T-helper 1 cell treated with Interleukin-12 subunit alpha and Interleukin-12 subunit beta and Interleukin-4 antibody, amounts not matched to agents 30 μg/mL and 1 μg/mL, for 36 hours (primary cell): ENCODE measurements at regions not wholly inside any gene's neighbourhood (a gene's known extent, or its start where the extent isn't known, plus 50 kb on each side); places are given as distances from the start of the nearest gene placed in this dataset.

ENCODE experiments used
- H3K27ac Mint-ChIP-seq: one replicate; pipeline ENCODE4 v1.8.0; 2021; ENCODE audit warnings: mild to moderate bottlenecking, mixed read lengths
- H3K27me3 Mint-ChIP-seq: one replicate; pipeline ENCODE4 v1.8.0; 2021; ENCODE audit warnings: low read depth, mixed read lengths
- H3K36me3 Mint-ChIP-seq: one replicate; pipeline ENCODE4 v1.8.0; 2021; ENCODE audit warnings: low read depth, mixed read lengths
- H3K4me1 Mint-ChIP-seq: one replicate; pipeline ENCODE4 v1.8.0; 2021; ENCODE audit warnings: low read depth, mixed read lengths
- H3K4me3 Mint-ChIP-seq: one replicate; pipeline ENCODE4 v1.8.0; 2021; ENCODE audit warnings: mild to moderate bottlenecking, moderate library complexity, mixed read lengths
- H3K9me3 Mint-ChIP-seq: one replicate; pipeline ENCODE4 v1.8.0; 2021; ENCODE audit warnings: mixed read lengths

DNA sequence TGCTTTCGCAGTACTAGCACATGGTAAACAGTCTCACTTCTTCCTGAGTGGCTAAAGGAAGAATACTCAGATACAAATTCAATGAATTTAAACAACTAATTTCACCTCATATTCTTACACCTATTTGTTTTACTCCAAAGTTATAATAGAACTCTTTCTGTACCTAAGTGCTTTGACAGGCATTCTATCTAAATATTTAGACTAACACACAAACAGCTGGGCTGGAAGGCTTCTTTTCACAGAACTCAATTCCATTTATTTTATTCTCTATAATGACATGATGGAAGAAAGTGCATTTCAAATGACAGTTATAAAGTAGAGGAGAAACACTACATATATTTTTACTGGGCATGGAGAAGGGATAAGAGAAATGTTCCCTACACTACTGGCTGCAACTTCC, 384.9 kb upstream of the SPTLC3 start:
- Mint-ChIP-seq H3K9me3 (peaks cover 13% of the 10 kb centered on the region), H3K27me3 (no peaks in the 10 kb centered on the region), H3K36me3 (no peaks in the 10 kb centered on the region), H3K4me1 (no peaks in the 10 kb centered on the region), H3K27ac (no peak overlapping the region), H3K4me3 (no peak overlapping the region)

DNA sequence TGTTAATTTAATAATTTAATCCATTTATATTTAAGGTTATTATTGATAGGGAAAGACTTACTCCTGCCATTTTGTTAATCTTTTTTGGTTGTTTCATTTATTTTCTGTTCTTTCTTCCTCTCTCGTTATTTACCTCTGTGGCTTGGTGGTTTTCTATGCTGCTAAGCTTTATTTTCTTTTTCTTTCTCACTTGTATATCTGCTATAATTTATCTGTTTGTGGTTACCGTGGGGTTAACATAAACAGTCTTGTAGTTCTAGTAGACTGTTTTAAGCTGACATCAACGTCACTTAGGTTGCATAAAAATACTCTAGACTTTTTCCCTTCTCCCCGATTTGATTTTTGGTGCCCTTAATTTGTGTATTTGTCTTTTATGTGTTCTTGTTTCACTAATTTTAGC, 381.3 kb upstream of the SPTLC3 start:
- Mint-ChIP-seq H3K36me3 (no peaks in the 10 kb centered on the region), H3K4me1 (no peaks in the 10 kb centered on the region), H3K27me3 (no peaks in the 10 kb centered on the region), H3K9me3 (peaks cover 12% of the 10 kb centered on the region), H3K4me3 (no peak overlapping the region), H3K27ac (no peak overlapping the region)

DNA sequence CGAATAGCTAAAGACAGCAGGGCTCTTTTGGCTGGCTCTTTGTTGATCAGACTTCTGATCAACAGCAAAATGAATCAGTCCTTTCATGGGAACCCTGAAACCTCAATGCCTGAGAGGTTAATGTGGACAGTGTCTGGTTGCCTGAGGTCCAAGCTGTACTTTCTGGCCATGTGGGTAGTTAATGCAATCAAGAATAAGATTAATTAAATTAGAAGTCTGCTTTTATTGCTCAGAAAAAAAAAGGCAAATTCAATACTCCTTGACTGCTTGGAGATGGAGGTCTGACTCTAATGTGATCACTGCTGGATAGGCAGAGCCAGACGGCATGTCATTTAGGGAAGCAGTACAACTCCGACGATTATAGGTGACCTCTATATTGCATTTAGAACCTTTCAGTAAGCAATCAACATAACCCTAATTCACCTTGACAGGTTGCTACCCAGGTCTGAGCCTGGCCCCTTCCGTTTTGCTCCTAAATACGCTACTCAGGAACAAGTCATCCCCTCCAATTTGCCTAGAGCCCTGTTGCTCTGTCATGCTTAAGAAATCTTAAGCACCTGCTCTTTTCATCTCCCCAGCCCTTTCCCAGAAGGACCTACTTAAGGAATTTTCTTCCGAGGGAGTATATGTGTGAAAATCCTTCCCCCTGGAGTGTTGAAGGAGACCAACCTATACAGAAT, 370.0 kb upstream of the SPTLC3 start:
- H3K4me3 Mint-ChIP-seq: no peak overlapping the region
- H3K9me3 Mint-ChIP-seq: no peaks in the 10 kb centered on the region

DNA sequence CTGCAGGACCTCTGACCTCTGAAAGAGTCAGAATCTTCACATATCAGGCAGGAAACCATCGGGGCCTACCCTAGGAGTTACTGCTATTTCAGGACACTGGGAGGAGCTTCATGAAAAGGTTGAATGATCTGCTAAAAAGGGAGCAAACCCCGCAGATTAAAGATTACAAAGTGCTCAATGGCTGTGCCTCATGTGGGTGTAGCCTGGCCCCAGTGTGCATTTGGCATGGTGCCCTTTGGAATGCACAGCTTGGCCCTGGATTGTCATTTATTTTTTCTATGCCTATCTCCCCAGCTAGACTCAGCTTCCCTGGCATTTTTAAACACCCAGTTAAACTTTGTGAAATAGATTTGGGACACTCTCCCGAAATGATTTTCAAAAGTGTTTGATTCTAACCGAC, 368.5 kb upstream of the SPTLC3 start:
- H3K9me3 Mint-ChIP-seq: peaks cover 4% of the 10 kb centered on the region

More for the DNA sequence above, 370.0 kb upstream of the SPTLC3 start:
- H3K4me1 Mint-ChIP-seq: no peaks in the 10 kb centered on the region
- no peaks in the 10 kb centered on the region for H3K27me3 Mint-ChIP-seq
- H3K36me3 Mint-ChIP-seq: no peaks in the 10 kb centered on the region
- H3K27ac Mint-ChIP-seq: no peak overlapping the region

DNA sequence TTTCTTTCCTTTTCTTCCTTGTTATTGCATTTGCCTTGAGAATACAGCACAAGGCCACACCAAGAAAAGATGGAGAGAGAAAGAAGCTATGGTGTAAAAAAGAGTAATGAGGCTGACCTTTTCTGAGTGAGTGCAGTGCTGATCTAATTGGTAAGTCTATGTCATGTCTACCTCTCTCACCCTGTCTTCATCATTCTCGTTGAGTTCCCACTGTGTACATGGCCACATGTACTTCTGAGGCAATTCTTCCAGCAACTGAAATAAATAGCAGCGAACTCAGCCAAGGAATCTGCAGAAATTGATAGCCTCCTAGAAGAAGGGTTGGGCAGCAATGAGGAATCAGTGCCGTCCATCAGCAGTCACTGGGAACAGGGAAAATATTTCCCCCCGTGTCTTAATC, 367.2 kb upstream of the SPTLC3 start:
- H3K27me3 Mint-ChIP-seq: no peaks in the 10 kb centered on the region
- no peaks in the 10 kb centered on the region for H3K36me3 Mint-ChIP-seq
- H3K9me3 Mint-ChIP-seq: peaks cover 4% of the 10 kb centered on the region
- H3K4me3 Mint-ChIP-seq: no peak overlapping the region
- H3K4me1 Mint-ChIP-seq: no peaks in the 10 kb centered on the region
- no peak overlapping the region for H3K27ac Mint-ChIP-seq

More for the DNA sequence above, 368.5 kb upstream of the SPTLC3 start:
- Mint-ChIP-seq H3K4me1 (no peaks in the 10 kb centered on the region), H3K4me3 (no peak overlapping the region), H3K27ac (no peak overlapping the region), H3K27me3 (no peaks in the 10 kb centered on the region), H3K36me3 (no peaks in the 10 kb centered on the region)

DNA sequence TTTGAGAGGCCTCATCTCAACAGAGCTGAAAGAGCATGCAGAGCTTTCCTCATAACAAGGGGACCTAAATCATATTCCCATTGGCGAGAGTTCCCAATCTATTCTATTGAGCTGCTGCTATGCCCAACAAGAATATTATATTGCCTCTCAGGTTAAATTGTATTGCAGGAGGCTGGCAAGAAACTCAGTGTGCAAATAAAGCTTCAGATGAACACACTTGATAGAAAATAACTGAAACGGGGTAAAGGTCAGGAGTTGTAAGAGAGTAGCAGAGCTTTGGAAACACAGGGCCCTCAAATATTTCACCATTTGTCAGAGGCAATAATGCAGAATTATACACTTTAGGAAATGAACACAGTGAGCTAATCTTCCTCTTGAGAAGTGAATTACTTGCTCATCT, 364.3 kb upstream of the SPTLC3 start:
- Mint-ChIP-seq H3K27me3 (no peaks in the 10 kb centered on the region), H3K4me3 (no peak overlapping the region), H3K9me3 (peaks cover 4% of the 10 kb centered on the region), H3K27ac (no peak overlapping the region), H3K4me1 (no peaks in the 10 kb centered on the region), H3K36me3 (no peaks in the 10 kb centered on the region)

DNA sequence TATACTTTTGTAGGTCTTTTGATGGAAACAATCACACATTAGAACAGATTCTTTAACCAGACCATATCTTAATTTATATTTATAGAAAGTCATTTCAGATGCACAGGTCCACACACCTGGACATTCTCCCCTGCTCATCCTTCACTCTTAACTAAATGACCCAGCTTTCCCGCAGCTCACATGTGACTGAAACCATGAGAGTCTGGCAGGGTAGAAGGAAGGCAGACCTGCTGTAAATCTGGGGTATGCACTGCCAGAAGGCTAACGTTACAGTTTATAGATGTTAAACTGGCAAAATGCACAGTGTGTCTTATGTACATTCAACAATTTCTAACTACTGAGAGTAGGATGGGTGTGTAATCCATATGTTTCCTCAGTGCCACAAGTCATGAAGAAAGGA, 359.5 kb upstream of the SPTLC3 start:
- Mint-ChIP-seq H3K27ac (no peak overlapping the region), H3K4me1 (no peaks in the 10 kb centered on the region), H3K4me3 (no peak overlapping the region), H3K27me3 (no peaks in the 10 kb centered on the region), H3K36me3 (no peaks in the 10 kb centered on the region), H3K9me3 (peaks cover 4% of the 10 kb centered on the region)

DNA sequence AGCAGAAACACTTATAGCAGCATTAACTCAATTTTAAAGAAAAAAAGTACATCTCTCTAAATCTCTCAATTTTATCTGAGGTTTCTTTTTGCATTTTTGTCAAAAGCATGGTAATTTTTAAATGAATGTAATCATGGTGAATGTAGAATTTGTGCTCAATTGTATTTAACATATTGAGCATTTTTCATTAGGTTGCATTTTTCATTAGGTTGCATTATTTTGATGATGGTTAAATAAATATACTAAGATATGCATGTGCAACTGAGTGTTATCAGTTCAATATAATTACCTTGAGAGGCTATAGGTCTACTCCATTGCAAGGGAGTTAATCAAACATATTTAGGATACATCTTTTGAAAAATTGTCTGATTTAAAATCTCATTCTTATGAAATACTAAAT, 355.1 kb upstream of the SPTLC3 start:
- no peak overlapping the region for H3K4me3 Mint-ChIP-seq
- no peaks in the 10 kb centered on the region for H3K4me1 Mint-ChIP-seq
- H3K36me3 Mint-ChIP-seq: no peaks in the 10 kb centered on the region
- H3K27ac Mint-ChIP-seq: no peak overlapping the region
- peaks cover 5% of the 10 kb centered on the region for H3K9me3 Mint-ChIP-seq
- no peaks in the 10 kb centered on the region for H3K27me3 Mint-ChIP-seq

DNA sequence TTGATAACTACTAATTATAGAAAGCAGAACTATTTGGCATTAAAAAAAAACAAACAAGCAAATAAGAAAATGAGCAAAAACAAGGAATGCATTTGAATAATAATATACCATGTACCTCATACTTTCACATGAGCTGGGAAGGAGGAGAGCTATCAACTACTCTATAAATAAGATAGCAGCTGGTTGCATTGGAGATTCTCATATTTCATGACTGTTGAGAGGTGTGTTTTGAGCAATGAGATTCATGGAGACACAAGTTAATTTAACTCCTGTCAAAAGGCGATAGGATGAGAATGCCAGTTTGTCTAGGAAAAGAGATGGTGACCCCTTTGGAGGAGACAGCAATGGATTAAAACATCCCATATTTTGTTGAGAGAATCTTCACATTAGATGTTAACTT, 348.8 kb upstream of the SPTLC3 start:
- Mint-ChIP-seq H3K4me3 (no peak overlapping the region), H3K27me3 (no peaks in the 10 kb centered on the region), H3K4me1 (no peaks in the 10 kb centered on the region), H3K9me3 (peaks cover 32% of the 10 kb centered on the region), H3K27ac (no peak overlapping the region), H3K36me3 (no peaks in the 10 kb centered on the region)

DNA sequence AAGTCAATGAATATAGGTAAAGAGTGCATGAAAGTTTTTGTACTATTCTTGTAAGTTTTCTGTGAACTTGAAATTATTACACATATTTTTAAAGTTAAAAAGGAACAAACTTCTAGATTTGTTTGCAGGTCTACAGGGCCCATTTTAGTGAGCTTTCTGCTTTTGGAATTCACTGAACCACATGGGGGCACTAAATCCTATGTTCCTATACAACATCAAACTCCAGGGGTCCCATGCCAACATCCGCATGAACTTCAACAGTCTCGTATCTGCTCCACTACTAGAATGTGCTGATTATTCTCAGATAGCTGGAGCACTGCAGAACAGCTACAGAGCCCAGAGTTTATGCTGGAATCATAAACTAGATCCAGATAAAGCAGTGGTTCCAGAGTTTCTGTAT, 347.9 kb upstream of the SPTLC3 start:
- Mint-ChIP-seq H3K36me3 (no peaks in the 10 kb centered on the region), H3K4me3 (no peak overlapping the region), H3K9me3 (peaks cover 36% of the 10 kb centered on the region), H3K4me1 (no peaks in the 10 kb centered on the region), H3K27ac (no peak overlapping the region), H3K27me3 (no peaks in the 10 kb centered on the region)

DNA sequence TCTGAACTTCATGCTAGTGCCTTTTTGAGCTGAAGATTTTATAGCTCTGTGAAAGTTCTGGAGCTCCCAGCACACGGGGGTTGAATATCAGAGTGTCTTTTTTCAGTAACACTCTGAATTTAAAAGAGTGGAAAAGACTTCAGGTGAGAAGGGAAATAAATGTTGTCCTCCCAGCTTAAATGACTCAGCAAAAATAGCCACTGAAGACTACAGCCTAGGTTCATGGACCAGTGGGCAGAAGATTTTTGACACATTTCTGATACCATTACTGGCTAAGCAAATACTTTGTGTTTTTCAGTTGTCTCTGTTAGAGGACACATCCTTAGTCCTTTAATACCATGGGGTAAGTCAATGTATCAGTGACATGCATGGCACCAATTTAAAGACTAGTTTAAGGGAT, 338.5 kb upstream of the SPTLC3 start:
- Mint-ChIP-seq H3K36me3 (no peaks in the 10 kb centered on the region), H3K4me1 (no peaks in the 10 kb centered on the region), H3K27me3 (no peaks in the 10 kb centered on the region), H3K4me3 (no peak overlapping the region), H3K27ac (no peak overlapping the region), H3K9me3 (peaks cover 20% of the 10 kb centered on the region)

DNA sequence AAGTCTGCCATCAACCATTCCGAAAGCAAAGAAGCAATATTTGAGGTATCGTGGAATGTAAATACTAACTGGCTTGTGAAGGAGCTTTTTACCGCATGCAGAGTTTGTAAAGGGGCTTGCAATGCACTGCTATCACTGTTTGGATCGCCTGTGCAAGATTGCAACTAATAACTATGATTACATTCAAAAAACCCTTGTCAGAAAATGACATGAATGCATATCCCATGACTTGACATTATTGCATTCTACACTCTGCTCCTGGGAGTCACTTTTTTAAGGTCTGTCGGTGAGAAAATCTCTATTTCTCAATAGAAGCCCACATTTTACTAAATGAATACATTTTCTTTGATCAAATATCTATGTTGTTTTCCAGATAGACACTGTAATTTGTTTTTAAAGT, 335.4 kb upstream of the SPTLC3 start:
- no peaks in the 10 kb centered on the region for H3K4me1 Mint-ChIP-seq
- H3K4me3 Mint-ChIP-seq: no peak overlapping the region
- H3K27me3 Mint-ChIP-seq: no peaks in the 10 kb centered on the region
- peaks cover 23% of the 10 kb centered on the region for H3K9me3 Mint-ChIP-seq
- no peaks in the 10 kb centered on the region for H3K36me3 Mint-ChIP-seq
- H3K27ac Mint-ChIP-seq: no peak overlapping the region

DNA sequence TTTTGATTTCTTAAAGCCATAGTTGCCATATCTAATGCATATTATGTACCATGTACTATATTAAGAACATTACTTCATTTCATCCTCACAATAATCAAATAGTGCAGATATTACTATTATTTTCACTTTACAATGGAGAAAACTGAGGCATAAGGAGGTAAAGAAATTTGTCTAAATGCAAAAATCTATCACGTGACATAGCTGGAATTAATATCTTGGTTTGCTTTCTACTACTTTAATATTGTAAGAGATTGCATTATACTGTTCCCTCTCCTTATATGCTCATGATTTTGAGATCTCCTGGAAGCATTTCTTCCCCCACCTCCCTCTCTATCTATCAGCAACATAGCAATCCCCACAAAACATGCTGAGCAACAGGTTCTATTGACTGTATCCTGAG, 330.8 kb upstream of the SPTLC3 start:
- Mint-ChIP-seq H3K27me3 (no peaks in the 10 kb centered on the region), H3K36me3 (no peaks in the 10 kb centered on the region), H3K4me3 (no peak overlapping the region), H3K27ac (no peak overlapping the region), H3K9me3 (peaks cover 18% of the 10 kb centered on the region), H3K4me1 (no peaks in the 10 kb centered on the region)

DNA sequence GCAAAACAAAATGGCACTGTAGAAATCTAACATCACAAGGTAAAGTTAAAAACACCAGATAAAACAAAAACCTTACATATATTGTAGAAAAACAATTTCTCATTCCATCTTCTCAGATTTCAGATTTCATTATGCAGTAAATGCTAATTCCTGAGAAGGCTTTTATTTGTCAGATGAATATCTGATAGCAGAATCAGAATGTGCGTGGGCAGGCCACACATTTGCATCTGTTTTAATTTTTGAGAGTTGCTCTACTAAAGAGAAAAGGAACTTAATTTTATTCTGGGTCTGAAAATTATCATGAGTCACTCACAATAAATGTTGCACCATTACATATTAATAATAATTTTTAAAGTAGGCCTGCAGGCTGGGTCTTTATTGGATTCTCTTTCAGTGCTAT, 329.3 kb upstream of the SPTLC3 start:
- H3K4me3 Mint-ChIP-seq: no peak overlapping the region
- H3K36me3 Mint-ChIP-seq: no peaks in the 10 kb centered on the region
- no peak overlapping the region for H3K27ac Mint-ChIP-seq
- H3K27me3 Mint-ChIP-seq: no peaks in the 10 kb centered on the region
- peaks cover 12% of the 10 kb centered on the region for H3K9me3 Mint-ChIP-seq
- H3K4me1 Mint-ChIP-seq: no peaks in the 10 kb centered on the region

DNA sequence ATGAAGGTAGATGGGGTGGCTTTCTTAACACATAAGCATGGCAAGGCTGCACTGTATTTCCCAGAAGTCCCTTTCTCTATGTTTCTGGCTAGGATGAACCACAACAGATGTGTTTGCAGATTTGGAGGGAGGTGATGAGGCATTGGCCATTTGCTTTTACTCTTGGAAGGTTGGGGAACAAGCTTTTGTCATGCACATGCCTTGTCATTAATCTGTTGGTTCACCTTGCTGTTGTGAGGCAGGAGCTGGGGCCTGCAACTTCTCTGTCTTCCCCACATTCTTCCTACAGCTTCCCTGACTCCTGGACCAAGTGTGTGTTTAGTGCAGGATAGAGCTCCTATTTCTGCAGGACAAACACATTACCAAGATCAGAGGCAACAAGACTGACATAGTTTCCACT, 326.2 kb upstream of the SPTLC3 start:
- no peak overlapping the region for H3K4me3 Mint-ChIP-seq
- peaks cover 6% of the 10 kb centered on the region for H3K9me3 Mint-ChIP-seq
- H3K36me3 Mint-ChIP-seq: no peaks in the 10 kb centered on the region
- no peaks in the 10 kb centered on the region for H3K27me3 Mint-ChIP-seq
- no peaks in the 10 kb centered on the region for H3K4me1 Mint-ChIP-seq
- H3K27ac Mint-ChIP-seq: no peak overlapping the region

DNA sequence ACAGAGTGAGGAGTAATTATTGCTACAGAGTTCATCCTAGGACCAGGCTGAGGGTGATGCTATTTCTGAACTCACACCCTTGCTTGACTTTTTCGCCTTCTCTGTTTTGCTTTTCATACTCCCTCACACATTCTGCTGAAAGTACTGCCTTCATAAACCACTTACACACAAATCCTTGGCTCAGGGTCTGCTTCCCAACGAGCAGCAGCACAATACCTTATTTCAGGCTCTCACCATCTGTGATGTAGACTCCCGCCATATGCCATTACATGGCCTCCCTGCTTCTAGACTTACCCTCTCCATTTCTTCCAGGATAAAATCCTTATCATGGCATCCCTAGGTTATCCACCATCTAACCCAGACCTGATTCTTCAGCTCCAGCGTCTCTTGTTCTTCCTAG, 321.3 kb upstream of the SPTLC3 start:
- Mint-ChIP-seq H3K4me1 (no peaks in the 10 kb centered on the region), H3K27me3 (no peaks in the 10 kb centered on the region), H3K27ac (no peak overlapping the region), H3K9me3 (peaks cover 10% of the 10 kb centered on the region), H3K36me3 (no peaks in the 10 kb centered on the region), H3K4me3 (no peak overlapping the region)
